AG09319 (cell line): ENCODE measurements at regions not wholly inside any gene's neighbourhood (a gene's known extent, or its start where the extent isn't known, plus 50 kb on each side); places are given as distances from the start of the nearest gene placed in this dataset.
"Not testable (repeated sequence)": the region's sequence is repeated elsewhere in the genome, so short reads cannot be mapped to it uniquely, and the experiment has no call there.

ENCODE experiments used
- DNase-seq: peaks from one replicate; pipeline ENCODE4 v3.0.0-alpha.2; 2010; ENCODE audit warnings: low read depth; ENCODE audit errors: extremely low read depth
- TF ChIP-seq, protein P1 (sequence below): IDR thresholded peaks from 2 replicates; pipeline ENCODE4 v1.5.1; 2011; ENCODE audit warnings: low read depth, mild to moderate bottlenecking, inconsistent platforms, low read length, moderate library complexity

DNA sequence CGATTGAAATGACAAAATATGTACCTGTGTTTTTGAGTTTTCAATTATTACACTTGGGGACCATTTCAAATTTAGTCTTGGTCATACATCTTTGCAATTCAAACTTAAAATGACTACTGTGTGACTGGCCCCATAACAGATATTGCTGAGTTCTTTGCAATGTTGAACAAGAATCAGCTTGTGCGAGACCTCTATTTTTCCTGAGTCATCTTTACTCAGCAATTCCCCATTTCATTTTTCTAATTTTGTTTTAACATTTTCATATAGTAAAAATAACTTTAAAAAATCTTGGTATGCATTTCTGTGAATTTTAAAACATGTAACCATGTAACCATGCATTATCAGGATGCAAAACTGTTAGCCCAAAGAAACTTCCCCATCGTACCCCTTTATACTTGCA, 678.1 kb downstream of the ANKRD7 start:
- TF ChIP-seq, protein P1, sequence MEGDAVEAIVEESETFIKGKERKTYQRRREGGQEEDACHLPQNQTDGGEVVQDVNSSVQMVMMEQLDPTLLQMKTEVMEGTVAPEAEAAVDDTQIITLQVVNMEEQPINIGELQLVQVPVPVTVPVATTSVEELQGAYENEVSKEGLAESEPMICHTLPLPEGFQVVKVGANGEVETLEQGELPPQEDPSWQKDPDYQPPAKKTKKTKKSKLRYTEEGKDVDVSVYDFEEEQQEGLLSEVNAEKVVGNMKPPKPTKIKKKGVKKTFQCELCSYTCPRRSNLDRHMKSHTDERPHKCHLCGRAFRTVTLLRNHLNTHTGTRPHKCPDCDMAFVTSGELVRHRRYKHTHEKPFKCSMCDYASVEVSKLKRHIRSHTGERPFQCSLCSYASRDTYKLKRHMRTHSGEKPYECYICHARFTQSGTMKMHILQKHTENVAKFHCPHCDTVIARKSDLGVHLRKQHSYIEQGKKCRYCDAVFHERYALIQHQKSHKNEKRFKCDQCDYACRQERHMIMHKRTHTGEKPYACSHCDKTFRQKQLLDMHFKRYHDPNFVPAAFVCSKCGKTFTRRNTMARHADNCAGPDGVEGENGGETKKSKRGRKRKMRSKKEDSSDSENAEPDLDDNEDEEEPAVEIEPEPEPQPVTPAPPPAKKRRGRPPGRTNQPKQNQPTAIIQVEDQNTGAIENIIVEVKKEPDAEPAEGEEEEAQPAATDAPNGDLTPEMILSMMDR: no peak
- no peak for DNase-seq

DNA sequence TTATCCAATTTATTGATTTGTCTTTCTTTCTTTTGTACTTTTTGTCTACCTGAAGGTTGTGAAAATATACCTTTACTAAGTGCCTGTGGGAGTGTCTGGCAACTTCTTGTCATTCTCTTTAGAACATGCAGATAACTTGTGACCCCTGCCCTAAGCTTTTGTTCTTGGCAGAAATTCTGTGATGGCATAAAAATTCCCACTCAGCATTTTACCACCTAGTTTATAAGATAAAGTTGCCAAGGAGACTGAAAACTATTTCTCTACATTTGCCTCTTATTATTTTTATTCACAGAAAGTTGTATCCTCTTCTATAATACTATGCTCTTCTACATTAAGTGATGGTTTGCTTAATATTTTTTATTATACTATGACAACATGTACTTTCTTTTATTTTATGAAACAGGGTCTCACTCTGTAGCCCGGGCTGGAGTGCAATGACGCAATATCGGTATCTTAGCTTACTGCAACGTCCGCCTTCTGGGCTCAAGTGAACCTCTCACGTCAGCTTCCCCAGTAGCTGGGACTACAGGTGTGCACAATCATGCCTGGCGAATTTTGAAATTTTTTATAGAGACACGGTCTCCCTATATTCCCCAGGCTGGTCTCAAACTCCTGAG, 683.5 kb downstream of the ANKRD7 start:
- TF ChIP-seq, protein P1: no peak
- DNase-seq: no peak

DNA sequence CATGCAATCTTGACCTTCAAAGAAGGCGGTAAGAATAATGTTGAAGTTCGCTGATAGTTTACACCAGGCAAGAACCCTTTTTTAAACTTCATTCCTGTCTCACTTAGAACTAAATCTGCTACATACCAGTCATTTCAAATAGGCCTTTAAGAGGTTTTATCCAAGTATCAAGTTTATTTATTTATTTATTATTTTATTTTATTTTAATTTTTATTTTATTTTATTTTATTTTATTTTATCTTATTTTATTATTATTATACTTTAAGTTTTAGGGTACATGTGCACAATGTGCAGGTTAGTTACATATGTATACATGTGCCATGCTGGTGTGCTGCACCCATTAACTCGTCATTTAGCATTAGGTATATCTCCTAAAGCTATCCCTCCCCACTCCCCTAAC, 691.6 kb downstream of the ANKRD7 start:
- DNase-seq: not testable (repeated sequence)

DNA sequence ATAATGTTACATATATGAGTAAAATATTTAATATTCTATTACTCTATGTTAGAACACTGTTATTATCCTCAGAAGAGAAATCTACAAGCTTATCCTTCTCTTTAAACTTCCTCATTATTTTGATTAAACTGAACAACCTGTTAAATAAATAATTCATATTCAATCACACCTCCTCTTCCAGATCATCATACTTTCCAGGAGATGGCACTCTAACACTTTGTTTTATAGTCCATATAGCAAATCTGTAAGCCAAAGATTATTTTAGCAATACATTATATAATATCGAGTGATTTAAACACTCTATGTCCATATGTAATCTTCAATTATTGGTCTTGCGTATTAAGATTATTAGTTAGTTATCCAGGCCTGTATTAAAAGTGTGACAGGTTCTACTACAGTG, 694.1 kb downstream of the ANKRD7 start:
- DNase-seq: no peak
- TF ChIP-seq, protein P1: no peak

DNA sequence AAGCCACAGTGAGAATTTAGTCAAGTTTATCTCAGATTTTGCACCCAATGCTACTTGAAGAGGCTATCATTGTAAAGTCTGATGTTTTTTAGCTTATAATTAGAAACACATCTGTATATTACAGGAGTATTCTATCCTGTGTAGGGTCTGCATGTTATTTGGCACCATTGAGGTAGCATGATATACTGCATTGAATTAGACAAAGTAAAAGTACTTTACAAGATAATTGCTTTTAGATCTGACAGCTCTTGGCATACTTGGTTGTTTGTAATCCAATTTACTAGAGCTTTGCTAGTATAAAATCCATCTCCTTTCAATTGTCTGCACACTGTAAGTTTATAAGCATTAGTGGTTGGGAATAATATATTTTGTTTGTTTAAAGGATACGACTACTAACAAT, 714.3 kb downstream of the ANKRD7 start:
- DNase-seq: no peak
- TF ChIP-seq, protein P1: no peak

DNA sequence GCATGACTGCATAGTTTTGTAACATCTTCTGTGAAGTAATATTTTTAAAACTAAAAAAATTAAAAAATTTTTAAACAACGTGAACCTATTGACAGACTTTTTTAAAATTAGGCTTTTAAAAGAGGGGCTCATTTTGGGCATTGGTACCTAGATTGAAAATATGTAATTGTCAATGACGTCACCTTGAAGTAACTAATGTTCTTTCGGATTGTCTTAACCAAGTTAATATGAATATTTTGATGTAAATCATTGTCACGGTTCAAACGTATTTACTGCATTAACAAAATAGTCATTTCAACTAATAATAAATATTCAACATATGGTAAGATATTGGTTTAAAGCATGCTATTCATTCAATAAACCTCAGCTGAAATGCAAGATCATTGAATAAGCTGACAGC, 719.8 kb downstream of the ANKRD7 start:
- TF ChIP-seq, protein P1: no peak
- DNase-seq: no peak

DNA sequence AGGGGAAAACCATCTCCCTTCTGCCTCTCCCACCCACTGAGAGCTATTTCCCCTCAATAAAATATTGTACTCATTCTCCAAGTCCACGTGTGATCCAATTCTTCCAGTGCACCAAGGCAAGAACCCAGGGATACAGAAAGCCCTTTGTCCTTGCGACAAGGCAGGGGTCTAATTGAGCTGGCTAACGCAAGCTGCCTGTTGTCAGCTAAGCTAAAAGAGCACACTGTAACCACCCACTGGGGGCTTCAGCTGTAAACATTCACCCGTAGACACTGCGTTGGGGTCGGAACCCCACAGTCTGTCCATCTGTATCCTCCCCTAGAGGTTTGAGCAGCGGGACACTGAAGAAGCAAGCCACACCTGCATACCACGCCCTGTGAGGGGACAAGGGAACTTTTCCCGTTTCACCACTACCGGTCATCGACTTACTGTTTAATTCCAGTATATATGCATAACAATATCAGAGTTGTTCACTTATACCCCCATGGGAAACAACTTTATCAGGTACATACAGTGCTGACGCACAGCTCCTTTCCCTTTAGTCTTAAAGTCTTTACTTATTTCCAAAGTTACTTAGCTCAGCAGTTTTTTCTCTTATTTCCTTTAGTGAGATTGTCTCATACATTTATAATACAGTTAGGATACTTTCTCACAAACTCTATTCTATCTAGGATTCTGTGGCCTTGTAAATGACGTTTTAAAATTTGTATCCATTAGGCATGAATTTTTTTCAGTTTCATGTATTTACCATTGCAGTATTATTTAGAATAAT, 721.6 kb downstream of the ANKRD7 start:
- TF ChIP-seq, protein P1: no peak
- no peak for DNase-seq
